A673 (cell line): ENCODE measurements at regions not wholly inside any gene's neighbourhood (a gene's known extent, or its start where the extent isn't known, plus 50 kb on each side); places are given as distances from the start of the nearest gene placed in this dataset.

Experiments
- CTCF ChIP-seq: fragments of 300-800, 200-600 bp; sonication (generic); conservative IDR thresholded peaks from 2 replicates; pipeline ENCODE4 v1.5.1; 2017; ENCODE audit warnings: low read depth, mild to moderate bottlenecking, antibody characterized with exemption, low read length, moderate library complexity, mixed read lengths
- EZH2 ChIP-seq: fragments of 200-600 bp; sonication (generic); IDR thresholded peaks from 2 replicates; pipeline ENCODE4 v1.6.1; 2017; ENCODE audit warnings: borderline replicate concordance, low read depth, mild to moderate bottlenecking, mixed read lengths, antibody characterized with exemption, low read length; ENCODE audit not compliant: poor library complexity, severe bottlenecking

GRCh38 chr16:72598696-72599095 is 426.7 kb upstream of the PMFBP1 start:
- TF ChIP-seq EZH2 (no peak), CTCF (no peak)
